ENCODE measurements at regions not wholly inside any gene's neighbourhood (a gene's known extent, or its start where the extent isn't known, plus 50 kb on each side); places are given as distances from the start of the nearest gene placed in this dataset.

DNA sequence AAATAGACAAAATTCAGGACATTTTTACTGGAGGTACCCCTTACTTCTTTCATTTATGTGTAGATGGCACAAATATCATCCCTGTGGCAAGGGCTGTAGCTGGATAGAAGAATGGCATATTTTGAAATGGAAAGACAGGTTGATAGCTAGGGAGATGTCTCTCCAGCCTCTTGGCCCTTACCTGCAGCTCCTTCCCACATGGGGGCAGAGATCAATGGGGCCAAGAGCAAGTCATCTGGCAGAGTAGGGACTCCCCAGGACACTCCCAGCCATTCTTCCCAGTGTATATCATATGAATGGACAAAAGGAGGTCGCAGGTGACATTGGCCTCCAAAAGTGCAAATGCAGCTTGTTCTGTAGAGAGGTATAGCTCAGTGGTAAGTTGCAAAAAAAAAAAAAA is 192.2 kb upstream of the ATP5MC3 start:
- TF ChIP-seq GATA2 (IDR thresholded peaks at IDR 0.05; ENCODE audit: insufficient read depth, insufficient read length, low read depth, low read length) (no peak), EZH2 (IDR thresholded peaks at IDR 0.05; ENCODE audit: borderline replicate concordance, low read depth, low read length, severe bottlenecking) (no peak), POLR2A (IDR thresholded peaks at IDR 0.05; ENCODE audit: low read depth, low read length) (no peak), JUN (IDR thresholded peaks at IDR 0.05; ENCODE audit: borderline replicate concordance, insufficient read depth, insufficient read length, low read depth) (no peak), FOS (IDR thresholded peaks at IDR 0.05; ENCODE audit: borderline replicate concordance, insufficient read depth, low read length) (no peak), POLR2AphosphoS5 (IDR thresholded peaks at IDR 0.05; ENCODE audit: insufficient read depth, low read depth, low read length) (no peak), MYC (IDR thresholded peaks at IDR 0.05; ENCODE audit: low read depth, low read length) (no peak)
- TF ChIP-seq, protein P1, sequence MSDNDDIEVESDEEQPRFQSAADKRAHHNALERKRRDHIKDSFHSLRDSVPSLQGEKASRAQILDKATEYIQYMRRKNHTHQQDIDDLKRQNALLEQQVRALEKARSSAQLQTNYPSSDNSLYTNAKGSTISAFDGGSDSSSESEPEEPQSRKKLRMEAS (IDR thresholded peaks at IDR 0.05; ENCODE audit: insufficient read depth, insufficient read length) = no peak
- TF ChIP-seq, protein P2, sequence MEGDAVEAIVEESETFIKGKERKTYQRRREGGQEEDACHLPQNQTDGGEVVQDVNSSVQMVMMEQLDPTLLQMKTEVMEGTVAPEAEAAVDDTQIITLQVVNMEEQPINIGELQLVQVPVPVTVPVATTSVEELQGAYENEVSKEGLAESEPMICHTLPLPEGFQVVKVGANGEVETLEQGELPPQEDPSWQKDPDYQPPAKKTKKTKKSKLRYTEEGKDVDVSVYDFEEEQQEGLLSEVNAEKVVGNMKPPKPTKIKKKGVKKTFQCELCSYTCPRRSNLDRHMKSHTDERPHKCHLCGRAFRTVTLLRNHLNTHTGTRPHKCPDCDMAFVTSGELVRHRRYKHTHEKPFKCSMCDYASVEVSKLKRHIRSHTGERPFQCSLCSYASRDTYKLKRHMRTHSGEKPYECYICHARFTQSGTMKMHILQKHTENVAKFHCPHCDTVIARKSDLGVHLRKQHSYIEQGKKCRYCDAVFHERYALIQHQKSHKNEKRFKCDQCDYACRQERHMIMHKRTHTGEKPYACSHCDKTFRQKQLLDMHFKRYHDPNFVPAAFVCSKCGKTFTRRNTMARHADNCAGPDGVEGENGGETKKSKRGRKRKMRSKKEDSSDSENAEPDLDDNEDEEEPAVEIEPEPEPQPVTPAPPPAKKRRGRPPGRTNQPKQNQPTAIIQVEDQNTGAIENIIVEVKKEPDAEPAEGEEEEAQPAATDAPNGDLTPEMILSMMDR (IDR thresholded peaks at IDR 0.05; ENCODE audit: extremely low read depth in 1 of 2, insufficient read depth in 1 of 2, low read depth in 1 of 2, low read length in 2 of 2) = no peak
- no peaks in the 10 kb centered on the region for H3K27me3 ChIP-seq (ENCODE audit: control insufficient read depth in 2 of 2, insufficient read depth in 2 of 2, low read length in 2 of 2)
- H3K4me3 ChIP-seq (replicated peaks in 1 of 3; ENCODE audit: insufficient read depth in 1 of 3, low read depth in 1 of 3, low read length in 3 of 3) = no peak overlapping the region
- H2AFZ ChIP-seq (ENCODE audit: low read depth, low read length) = peak overlapping the region; percentile 76
- ChIA-PET CTCF (interaction anchor here (1.2 to 1.9 kb wide), 3 partner anchors 10 to 45 kb away, joined by 3 to 13 read pairs (median 4); no protein-coding TSS in a partner anchor), POLR2A (no interaction called here)
- H3K36me3 ChIP-seq (ENCODE audit: control insufficient read depth in 2 of 2, extremely low read depth in 1 of 2, insufficient read depth in 2 of 2, low read length in 2 of 2) = no peaks in the 10 kb centered on the region
- no peaks in the 10 kb centered on the region for H4K20me1 ChIP-seq (replicated peaks; ENCODE audit: control insufficient read depth, extremely low read depth, insufficient read depth, low read length)
- dilution Hi-C loops (cut with MboI; ENCODE audit: extremely low pct_ligation_motif_present, low sequenced_read_pairs) (no loop called here), intact Hi-C loops (cut with micrococcal nuclease) (no loop called here)
- no TSS peak for BruUV-seq (replicated peaks)
- no peaks in the 10 kb centered on the region for H3K9me1 ChIP-seq (replicated peaks; ENCODE audit: control insufficient read depth, extremely low read depth, insufficient read depth, low read length)
- no peak for DNase-seq (ENCODE audit: low read depth, low spot score)
- no peaks in the 10 kb centered on the region for H3K79me2 ChIP-seq (ENCODE audit: control insufficient read depth, insufficient read depth, low read length)
- H3K27ac ChIP-seq (ENCODE audit: insufficient read depth, low read depth, low read length) = peak overlapping the region; percentile 1
- FAIRE-seq = no peak
- peak overlapping the region; percentile 69 for H3K4me2 ChIP-seq (ENCODE audit: insufficient read depth, low read length)
- H3K4me1 ChIP-seq (ENCODE audit: control insufficient read depth, extremely low read depth, insufficient read depth, low read length) = peaks cover 14% of the 10 kb centered on the region
- no peaks in the 10 kb centered on the region for H3K9me3 ChIP-seq (replicated peaks; ENCODE audit: control insufficient read depth, insufficient read depth, low read length)
- no peak overlapping the region for H3K9ac ChIP-seq (replicated peaks; ENCODE audit: extremely low read depth, insufficient read depth, low read length)

Data from endothelial cell of umbilical vein (primary cell).